H7 (cell line): ENCODE measurements at regions not wholly inside any gene's neighbourhood (a gene's known extent, or its start where the extent isn't known, plus 50 kb on each side); places are given as distances from the start of the nearest gene placed in this dataset.
A peak's percentile ranks its signal among the peaks of the same experiment; 100 is the strongest.

Experiments
- DNase-seq: peaks from one replicate; pipeline ENCODE4 v3.0.0; 2012
- H3K27me3 ChIP-seq: 2 replicates; pipeline ENCODE4 v1.6.0; 2011; ENCODE audit warnings: mild to moderate bottlenecking, low read length; ENCODE audit not compliant: control insufficient read depth, insufficient read depth
- H3K36me3 ChIP-seq: replicated peaks from 2 replicates; pipeline ENCODE4 v1.5.1; 2011; ENCODE audit warnings: low read length; ENCODE audit not compliant: control insufficient read depth, insufficient read depth
- H3K4me3 ChIP-seq: 2 replicates; pipeline ENCODE4 v1.5.1; 2011; ENCODE audit warnings: low read depth, mild to moderate bottlenecking, control low read depth, low read length, moderate library complexity; ENCODE audit not compliant: insufficient read depth

GRCh38 chr10:121669028-121669374 is 70.8 kb upstream of the FGFR2 start:
- DNase-seq = no peak
- Histone ChIP-seq H3K4me3 (no peak overlapping the region), H3K27me3 (no peaks in the 10 kb centered on the region), H3K36me3 (no peaks in the 10 kb centered on the region)

GRCh38 chr10:121668314-121669027 is 70.2 kb upstream of the FGFR2 start:
- Histone ChIP-seq H3K36me3 (no peaks in the 10 kb centered on the region), H3K27me3 (no peaks in the 10 kb centered on the region), H3K4me3 (no peak overlapping the region)
- peak; percentile 72 for DNase-seq

- Histone ChIP-seq H3K27me3 (no peaks in the 10 kb centered on the region), H3K36me3 (no peaks in the 10 kb centered on the region), H3K4me3 (no peak overlapping the region)
- DNase-seq = no peak
These were observed 69.7 kb upstream of the FGFR2 start for GRCh38 chr10:121667948-121668313.

GRCh38 chr10:121665809-121666208 is 67.6 kb upstream of the FGFR2 start:
- no peaks in the 10 kb centered on the region for H3K27me3 ChIP-seq
- H3K4me3 ChIP-seq = no peak overlapping the region
- no peaks in the 10 kb centered on the region for H3K36me3 ChIP-seq
- DNase-seq = no peak

- Histone ChIP-seq H3K27me3 (no peaks in the 10 kb centered on the region), H3K36me3 (no peaks in the 10 kb centered on the region), H3K4me3 (no peak overlapping the region)
- DNase-seq = no peak
These were observed 66.4 kb upstream of the FGFR2 start for GRCh38 chr10:121664671-121665070.

- H3K36me3 ChIP-seq = no peaks in the 10 kb centered on the region
- H3K27me3 ChIP-seq = no peaks in the 10 kb centered on the region
- DNase-seq = peak; percentile 85
- H3K4me3 ChIP-seq = no peak overlapping the region
These were observed 65.0 kb upstream of the FGFR2 start for GRCh38 chr10:121662945-121663917.

GRCh38 chr10:121662531-121662930 is 64.3 kb upstream of the FGFR2 start:
- Histone ChIP-seq H3K36me3 (no peaks in the 10 kb centered on the region), H3K4me3 (no peak overlapping the region), H3K27me3 (no peaks in the 10 kb centered on the region)
- DNase-seq = no peak

GRCh38 chr10:121661451-121661851 is 63.2 kb upstream of the FGFR2 start:
- Histone ChIP-seq H3K27me3 (no peaks in the 10 kb centered on the region), H3K4me3 (no peak overlapping the region), H3K36me3 (no peaks in the 10 kb centered on the region)
- DNase-seq = no peak

- no peaks in the 10 kb centered on the region for H3K27me3 ChIP-seq
These were observed 61.0 kb upstream of the FGFR2 start for GRCh38 chr10:121659236-121659635.

GRCh38 chr10:121658611-121659010 is 60.4 kb upstream of the FGFR2 start:
- no peak for DNase-seq
- Histone ChIP-seq H3K27me3 (no peaks in the 10 kb centered on the region), H3K36me3 (no peaks in the 10 kb centered on the region), H3K4me3 (no peak overlapping the region)

More at GRCh38 chr10:121659236-121659635, 61.0 kb upstream of the FGFR2 start:
- no peak overlapping the region for H3K4me3 ChIP-seq
- DNase-seq = no peak
- H3K36me3 ChIP-seq = no peaks in the 10 kb centered on the region

- H3K4me3 ChIP-seq = no peak overlapping the region
These were observed 59.9 kb upstream of the FGFR2 start for GRCh38 chr10:121658111-121658510.

GRCh38 chr10:121655254-121656144 is 57.3 kb upstream of the FGFR2 start:
- Histone ChIP-seq H3K27me3 (no peaks in the 10 kb centered on the region), H3K4me3 (no peak overlapping the region), H3K36me3 (no peaks in the 10 kb centered on the region)
- no peak for DNase-seq

More at GRCh38 chr10:121658111-121658510, 59.9 kb upstream of the FGFR2 start:
- no peak for DNase-seq
- no peaks in the 10 kb centered on the region for H3K27me3 ChIP-seq
- no peaks in the 10 kb centered on the region for H3K36me3 ChIP-seq

GRCh38 chr10:121654021-121654545 is 55.8 kb upstream of the FGFR2 start:
- H3K36me3 ChIP-seq = no peaks in the 10 kb centered on the region
- H3K4me3 ChIP-seq = no peak overlapping the region
- no peak for DNase-seq
- H3K27me3 ChIP-seq = no peaks in the 10 kb centered on the region

- H3K27me3 ChIP-seq = no peaks in the 10 kb centered on the region
- no peak overlapping the region for H3K4me3 ChIP-seq
- no peak for DNase-seq
These were observed 55.4 kb upstream of the FGFR2 start for GRCh38 chr10:121653608-121654007.

More at GRCh38 chr10:121653608-121654007, 55.4 kb upstream of the FGFR2 start:
- H3K36me3 ChIP-seq = no peaks in the 10 kb centered on the region
